ENCODE measurements at regions not wholly inside any gene's neighbourhood (a gene's known extent, or its start where the extent isn't known, plus 50 kb on each side); places are given as distances from the start of the nearest gene placed in this dataset.

- no peaks in the 10 kb centered on the region for H3K23me2 ChIP-seq (ENCODE audit: insufficient read length, low read depth, low read length, poor library complexity, severe bottlenecking)
- H3K27ac Mint-ChIP-seq: no peak overlapping the region; a peak in 1 of 7 replicates
- H3K4me2 ChIP-seq (ENCODE audit: insufficient read depth, insufficient read length, low read length): no peak overlapping the region
- no peaks in the 10 kb centered on the region for H3K4me1 Mint-ChIP-seq
- TF ChIP-seq CTCF (conservative IDR thresholded peaks at IDR 0.05): no peak
- H2AK5ac ChIP-seq (ENCODE audit: insufficient read length, low read length): no peak overlapping the region
- H3K4me3 Mint-ChIP-seq: no peak overlapping the region
- H3K18ac ChIP-seq (ENCODE audit: insufficient read length, low read depth, low read length): no peak overlapping the region
- no peaks in the 10 kb centered on the region for H3K9me3 ChIP-seq (ENCODE audit: control insufficient read depth, low read depth, low read length)
- peaks cover 0 to 12% (median 0%) of the 10 kb centered on the region in 3 experiments; a peak in 4 of 7 replicates for H3K36me3 Mint-ChIP-seq (ENCODE audit: insufficient read depth in 1 of 3, low read depth in 3 of 3)
- no peak overlapping the region for H2BK120ac ChIP-seq (ENCODE audit: low read depth, low read length, poor library complexity, severe bottlenecking)
- H3K14ac ChIP-seq (ENCODE audit: insufficient read depth, low read length): no peak overlapping the region
- H3K4ac ChIP-seq (ENCODE audit: low read depth, low read length): no peak overlapping the region
- no peak overlapping the region for H2BK15ac ChIP-seq (ENCODE audit: low read depth, low read length)
- no peak overlapping the region for H2BK5ac ChIP-seq (ENCODE audit: insufficient read length, low read length)
- no peak overlapping the region for H3K9ac ChIP-seq (ENCODE audit: extremely low read depth, insufficient read length, low read length)
- H3K27me3 ChIP-seq (ENCODE audit: insufficient read depth, low read length): no peaks in the 10 kb centered on the region
- H2AFZ ChIP-seq (ENCODE audit: low read length): no peak overlapping the region
- DNase-seq: no peak
- H4K8ac ChIP-seq (replicated peaks; ENCODE audit: insufficient read length, low read depth, low read length): no peak overlapping the region
- no peak overlapping the region for H3K23ac ChIP-seq (ENCODE audit: insufficient read length, low read depth, low read length)
- no peaks in the 10 kb centered on the region for H3K27me3 Mint-ChIP-seq (ENCODE audit: low read depth)
- WGBS (ENCODE audit: extremely low coverage, insufficient read length, low lambda C conversion rate): no CpG with 5 or more reads among the region's 1 CpG
- no peaks in the 10 kb centered on the region for H3K79me2 ChIP-seq (ENCODE audit: insufficient read depth, low read length)
- no peaks in the 10 kb centered on the region for H3K4me1 ChIP-seq (ENCODE audit: insufficient read depth, low read length)
- H3K56ac ChIP-seq (ENCODE audit: insufficient read length, low read depth, low read length): no peak overlapping the region
- no peaks in the 10 kb centered on the region for H3K79me1 ChIP-seq (ENCODE audit: insufficient read depth, low read depth, low read length, poor library complexity, severe bottlenecking)
- H4K20me1 ChIP-seq (ENCODE audit: control insufficient read depth, insufficient read depth, insufficient read length): no peaks in the 10 kb centered on the region
- no peak overlapping the region for H4K5ac ChIP-seq (ENCODE audit: insufficient read length, low read depth, low read length)
- H2BK12ac ChIP-seq (ENCODE audit: insufficient read length, low read depth, low read length): no peak overlapping the region
- no peak overlapping the region for H3T11ph ChIP-seq (ENCODE audit: low read length)
- H4K91ac ChIP-seq (ENCODE audit: insufficient read length, low read depth, low read length): no peak overlapping the region
- H3K9me3 Mint-ChIP-seq: peaks cover 3 to 6% of the 10 kb centered on the region in 2 experiments; a peak in 3 of 5 replicates
- H3K27ac ChIP-seq (ENCODE audit: insufficient read length, low read depth, low read length): no peak overlapping the region
- H2BK20ac ChIP-seq (ENCODE audit: low read depth, low read length, poor library complexity, severe bottlenecking): no peak overlapping the region
Measured at GRCh38 chr5:27412384-27412783, 374.0 kb upstream of the CDH9 start.

All from H9 (cell line).